ENCODE measurements at regions not wholly inside any gene's neighbourhood (a gene's known extent, or its start where the extent isn't known, plus 50 kb on each side); places are given as distances from the start of the nearest gene placed in this dataset.

- TF ChIP-seq NCOR1 (IDR thresholded peaks at IDR 0.05; ENCODE audit: borderline replicate concordance, low read length) (no peak), HNRNPUL1 (IDR thresholded peaks at IDR 0.05; ENCODE audit: low read depth, low read length) (no peak), GLI4 (CRISPR knock-in tag; IDR thresholded peaks at IDR 0.05; ENCODE audit: borderline replicate concordance) (no peak), ZNF382 (CRISPR knock-in tag; IDR thresholded peaks at IDR 0.05; ENCODE audit: borderline replicate concordance) (no peak), HDAC6 (IDR thresholded peaks at IDR 0.05; ENCODE audit: low read depth, low read length) (no peak), ARNT2 (CRISPR knock-in tag; IDR thresholded peaks at IDR 0.05; ENCODE audit: low read depth) (peak; percentile 64; the same call in 1 of the 2 replicates), ARNTL (CRISPR knock-in tag; IDR thresholded peaks at IDR 0.05) (no peak), MED8 (CRISPR knock-in tag; IDR thresholded peaks at IDR 0.05; ENCODE audit: insufficient replicate concordance) (no peak), ZNF644 (CRISPR knock-in tag; IDR thresholded peaks at IDR 0.05; ENCODE audit: low read depth) (no peak), HNRNPLL (IDR thresholded peaks at IDR 0.05; ENCODE audit: low read depth, low read length, poor library complexity, severe bottlenecking) (no peak), ARID2 (CRISPR knock-in tag; IDR thresholded peaks at IDR 0.05; ENCODE audit: borderline replicate concordance) (no peak), XRCC5 (optimal IDR thresholded peaks at IDR 0.05; ENCODE audit: low read length) (no peak), SALL2 (CRISPR knock-in tag; IDR thresholded peaks at IDR 0.05) (no peak), ZNF629 (CRISPR knock-in tag; conservative IDR thresholded peaks at IDR 0.05) (no peak), NONO (IDR thresholded peaks at IDR 0.05) (no peak), NONO (CRISPR knock-in tag; conservative IDR thresholded peaks at IDR 0.05) (no peak), MTERF4 (CRISPR knock-in tag; IDR thresholded peaks at IDR 0.05) (no peak), JUND (CRISPR knock-in tag; IDR thresholded peaks at IDR 0.05) (no peak), JARID2 (CRISPR knock-in tag; IDR thresholded peaks at IDR 0.05; ENCODE audit: insufficient replicate concordance) (no peak), FIP1L1 (IDR thresholded peaks at IDR 0.05; ENCODE audit: borderline replicate concordance, insufficient read depth, low read depth, low read length) (no peak), ZFP82 (CRISPR knock-in tag; IDR thresholded peaks at IDR 0.05; ENCODE audit: borderline replicate concordance) (no peak), SETDB1 (CRISPR knock-in tag; IDR thresholded peaks at IDR 0.05; ENCODE audit: borderline replicate concordance) (no peak)
- TF ChIP-seq, protein P1, sequence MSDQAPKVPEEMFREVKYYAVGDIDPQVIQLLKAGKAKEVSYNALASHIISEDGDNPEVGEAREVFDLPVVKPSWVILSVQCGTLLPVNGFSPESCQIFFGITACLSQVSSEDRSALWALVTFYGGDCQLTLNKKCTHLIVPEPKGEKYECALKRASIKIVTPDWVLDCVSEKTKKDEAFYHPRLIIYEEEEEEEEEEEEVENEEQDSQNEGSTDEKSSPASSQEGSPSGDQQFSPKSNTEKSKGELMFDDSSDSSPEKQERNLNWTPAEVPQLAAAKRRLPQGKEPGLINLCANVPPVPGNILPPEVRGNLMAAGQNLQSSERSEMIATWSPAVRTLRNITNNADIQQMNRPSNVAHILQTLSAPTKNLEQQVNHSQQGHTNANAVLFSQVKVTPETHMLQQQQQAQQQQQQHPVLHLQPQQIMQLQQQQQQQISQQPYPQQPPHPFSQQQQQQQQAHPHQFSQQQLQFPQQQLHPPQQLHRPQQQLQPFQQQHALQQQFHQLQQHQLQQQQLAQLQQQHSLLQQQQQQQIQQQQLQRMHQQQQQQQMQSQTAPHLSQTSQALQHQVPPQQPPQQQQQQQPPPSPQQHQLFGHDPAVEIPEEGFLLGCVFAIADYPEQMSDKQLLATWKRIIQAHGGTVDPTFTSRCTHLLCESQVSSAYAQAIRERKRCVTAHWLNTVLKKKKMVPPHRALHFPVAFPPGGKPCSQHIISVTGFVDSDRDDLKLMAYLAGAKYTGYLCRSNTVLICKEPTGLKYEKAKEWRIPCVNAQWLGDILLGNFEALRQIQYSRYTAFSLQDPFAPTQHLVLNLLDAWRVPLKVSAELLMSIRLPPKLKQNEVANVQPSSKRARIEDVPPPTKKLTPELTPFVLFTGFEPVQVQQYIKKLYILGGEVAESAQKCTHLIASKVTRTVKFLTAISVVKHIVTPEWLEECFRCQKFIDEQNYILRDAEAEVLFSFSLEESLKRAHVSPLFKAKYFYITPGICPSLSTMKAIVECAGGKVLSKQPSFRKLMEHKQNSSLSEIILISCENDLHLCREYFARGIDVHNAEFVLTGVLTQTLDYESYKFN (CRISPR knock-in tag; conservative IDR thresholded peaks at IDR 0.05) = no peak; the same call in 1 of the 2 replicates
- TF ChIP-seq, protein P2, sequence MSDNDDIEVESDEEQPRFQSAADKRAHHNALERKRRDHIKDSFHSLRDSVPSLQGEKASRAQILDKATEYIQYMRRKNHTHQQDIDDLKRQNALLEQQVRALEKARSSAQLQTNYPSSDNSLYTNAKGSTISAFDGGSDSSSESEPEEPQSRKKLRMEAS (IDR thresholded peaks at IDR 0.05) = no peak
- TF ChIP-seq, protein P3, sequence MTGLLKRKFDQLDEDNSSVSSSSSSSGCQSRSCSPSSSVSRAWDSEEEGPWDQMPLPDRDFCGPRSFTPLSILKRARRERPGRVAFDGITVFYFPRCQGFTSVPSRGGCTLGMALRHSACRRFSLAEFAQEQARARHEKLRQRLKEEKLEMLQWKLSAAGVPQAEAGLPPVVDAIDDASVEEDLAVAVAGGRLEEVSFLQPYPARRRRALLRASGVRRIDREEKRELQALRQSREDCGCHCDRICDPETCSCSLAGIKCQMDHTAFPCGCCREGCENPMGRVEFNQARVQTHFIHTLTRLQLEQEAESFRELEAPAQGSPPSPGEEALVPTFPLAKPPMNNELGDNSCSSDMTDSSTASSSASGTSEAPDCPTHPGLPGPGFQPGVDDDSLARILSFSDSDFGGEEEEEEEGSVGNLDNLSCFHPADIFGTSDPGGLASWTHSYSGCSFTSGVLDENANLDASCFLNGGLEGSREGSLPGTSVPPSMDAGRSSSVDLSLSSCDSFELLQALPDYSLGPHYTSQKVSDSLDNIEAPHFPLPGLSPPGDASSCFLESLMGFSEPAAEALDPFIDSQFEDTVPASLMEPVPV (CRISPR knock-in tag; IDR thresholded peaks at IDR 0.05) = no peak
Observed at GRCh38 chr1:234970731-234971476, 157.7 kb downstream of the TOMM20 start (continued).
